GM12891 (cell line): ENCODE measurements at regions not wholly inside any gene's neighbourhood (a gene's known extent, or its start where the extent isn't known, plus 50 kb on each side); places are given as distances from the start of the nearest gene placed in this dataset.
A peak's percentile ranks its signal among the peaks of the same experiment; 100 is the strongest.

Experiments
- DNase-seq: peaks from one replicate; pipeline ENCODE4 v3.0.0; 2011; ENCODE audit warnings: low spot score; ENCODE audit not compliant: insufficient read length
- FAIRE-seq: peaks from 2 replicates; lab custom pipeline; 2011; peaks lifted over from hg19 to GRCh38; lab: Jason Lieb, UNC
- PAX5 ChIP-seq: IDR thresholded peaks from 2 replicates; pipeline ENCODE4 v1.6.1; 2011; ENCODE audit warnings: low read length, moderate library complexity, mild to moderate bottlenecking; ENCODE audit not compliant: insufficient read depth, severe bottlenecking
- POLR2A ChIP-seq: IDR thresholded peaks from 2 replicates; pipeline ENCODE4 v1.6.1; 2011; ENCODE audit warnings: low read depth, low read length, control low read depth
- POLR2AphosphoS5 ChIP-seq: IDR thresholded peaks from 2 replicates; pipeline ENCODE4 v1.6.1; 2011; ENCODE audit warnings: low read depth, low read length, control low read depth
- POU2F2 ChIP-seq: IDR thresholded peaks from 2 replicates; pipeline ENCODE4 v1.6.1; 2011; ENCODE audit warnings: low read depth, mild to moderate bottlenecking, control low read depth, low read length, moderate library complexity
- SPI1 ChIP-seq: IDR thresholded peaks from 2 replicates; pipeline ENCODE4 v1.6.1; 2011; ENCODE audit warnings: low read depth, low read length, control low read depth
- TAF1 ChIP-seq: IDR thresholded peaks from 2 replicates; pipeline ENCODE4 v1.6.1; 2011; ENCODE audit warnings: low read depth, low read length, control low read depth

DNA sequence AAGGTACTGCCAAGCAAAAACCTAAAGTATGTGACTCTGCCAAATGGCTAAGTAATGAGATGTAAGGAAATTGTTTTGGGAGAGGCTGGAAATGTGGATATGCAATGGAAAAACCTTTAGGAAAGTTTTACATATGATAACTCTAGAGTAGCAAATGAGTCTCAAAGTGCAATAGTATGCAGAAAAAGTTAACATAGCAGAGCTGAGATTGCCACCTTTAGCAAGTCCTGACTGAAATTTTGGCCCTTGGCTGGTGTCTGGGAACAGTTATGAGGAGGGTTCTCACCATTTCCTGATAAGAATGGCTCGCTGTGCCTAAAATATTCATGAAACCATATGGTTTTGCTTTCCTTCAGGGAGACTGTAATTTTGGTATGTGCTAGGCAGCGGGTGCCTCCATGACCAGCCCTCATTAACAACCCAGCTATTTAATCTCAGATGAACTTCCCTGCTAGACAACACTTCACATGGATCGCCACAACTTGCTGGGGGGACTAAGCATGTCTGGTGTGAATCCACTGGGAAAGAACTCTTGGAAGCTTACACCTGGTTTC lies 72.3 kb upstream of the ERBB4 start:
- no peak for TF ChIP-seq POLR2AphosphoS5
- no peak for DNase-seq
- no peak for FAIRE-seq

DNA sequence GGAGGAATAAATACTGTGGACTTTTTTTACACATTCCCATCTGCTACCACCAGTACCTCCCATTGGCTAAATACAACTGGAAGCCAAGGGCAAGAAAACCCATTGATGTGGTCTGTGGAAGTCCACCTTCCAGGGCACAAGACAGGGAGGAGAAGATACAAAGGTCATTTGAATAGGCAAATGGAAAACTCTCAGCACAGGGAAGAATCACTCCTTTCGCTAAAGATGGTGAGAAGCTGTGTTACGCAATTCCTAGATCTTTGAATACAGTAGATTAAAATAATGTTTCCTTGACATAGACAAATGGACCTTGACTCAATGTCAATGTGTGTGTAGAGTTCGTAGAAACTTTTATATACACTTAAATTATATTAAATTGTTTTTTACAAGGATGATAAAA lies 70.9 kb upstream of the ERBB4 start:
- TF ChIP-seq SPI1 (no peak), POLR2AphosphoS5 (no peak), TAF1 (no peak), PAX5 (no peak), POLR2A (no peak), POU2F2 (no peak)
- no peak for FAIRE-seq
- no peak for DNase-seq

DNA sequence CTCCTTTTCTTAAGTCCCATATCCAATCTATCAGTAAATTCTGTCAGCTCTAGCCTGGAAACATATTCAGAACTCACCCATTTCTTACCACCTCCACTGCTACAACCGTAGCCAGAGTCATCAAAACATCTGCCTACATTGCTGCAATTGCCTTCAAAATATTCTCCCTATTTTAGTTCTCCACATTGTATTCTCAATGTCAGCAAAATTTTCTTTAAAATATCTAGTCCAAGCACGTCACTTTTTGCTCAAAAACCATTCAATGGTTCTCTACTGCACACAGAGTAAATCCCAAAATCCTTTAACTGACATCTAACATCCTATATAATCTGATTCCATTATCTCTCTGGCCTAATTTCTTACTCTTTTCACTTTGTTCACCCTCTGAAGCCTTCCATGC lies 68.5 kb upstream of the ERBB4 start:
- FAIRE-seq = no peak
- TF ChIP-seq POLR2A = no peak
- TF ChIP-seq PAX5 = no peak
- no peak for TF ChIP-seq SPI1
- no peak for TF ChIP-seq POLR2AphosphoS5
- TF ChIP-seq TAF1 = no peak
- TF ChIP-seq POU2F2 = no peak
- DNase-seq = no peak

DNA sequence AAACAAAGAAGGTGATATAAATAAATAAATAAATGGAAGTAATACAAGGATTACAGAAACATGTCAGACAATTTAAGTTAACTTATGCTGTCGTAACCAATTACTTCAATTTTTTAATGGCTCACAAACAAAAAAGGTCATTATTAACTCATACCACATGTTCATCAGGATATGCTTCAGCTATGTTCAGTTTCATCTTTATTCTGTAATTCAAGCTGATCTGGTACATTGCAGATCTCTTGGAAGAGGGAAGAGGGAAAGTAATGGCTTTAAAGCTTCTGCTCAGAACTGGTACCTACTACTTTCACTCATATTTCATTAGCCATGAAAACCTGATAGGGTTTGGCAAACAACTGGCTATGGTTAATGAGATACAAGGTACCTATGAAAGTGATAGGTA lies 67.6 kb upstream of the ERBB4 start:
- TF ChIP-seq TAF1 = no peak
- TF ChIP-seq POU2F2 = no peak
- no peak for TF ChIP-seq POLR2A
- no peak for TF ChIP-seq SPI1
- TF ChIP-seq PAX5 = no peak
- no peak for TF ChIP-seq POLR2AphosphoS5
- DNase-seq (no peak), FAIRE-seq (no peak)

DNA sequence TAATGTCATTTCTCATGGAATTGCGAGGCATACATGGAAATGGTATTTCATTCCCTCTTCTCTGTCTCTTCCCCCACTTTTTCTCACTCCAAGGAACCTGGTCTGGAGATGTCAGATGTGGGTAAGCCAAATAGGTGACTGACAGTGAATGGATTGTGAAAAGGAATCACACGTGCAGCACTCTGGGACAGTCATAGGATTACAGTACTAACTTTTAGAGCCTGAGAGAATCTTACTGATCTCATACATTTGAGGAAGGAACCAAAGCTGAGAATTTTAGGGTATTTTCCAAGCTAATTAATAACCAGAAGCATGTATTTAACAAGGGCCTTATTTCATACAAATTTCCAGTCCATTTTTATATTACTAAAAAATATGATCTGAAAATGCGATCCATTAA lies 58.1 kb upstream of the ERBB4 start:
- no peak for DNase-seq
- no peak for FAIRE-seq
- TF ChIP-seq PAX5 (no peak), SPI1 (no peak), POU2F2 (no peak), TAF1 (no peak), POLR2AphosphoS5 (no peak), POLR2A (no peak)

DNA sequence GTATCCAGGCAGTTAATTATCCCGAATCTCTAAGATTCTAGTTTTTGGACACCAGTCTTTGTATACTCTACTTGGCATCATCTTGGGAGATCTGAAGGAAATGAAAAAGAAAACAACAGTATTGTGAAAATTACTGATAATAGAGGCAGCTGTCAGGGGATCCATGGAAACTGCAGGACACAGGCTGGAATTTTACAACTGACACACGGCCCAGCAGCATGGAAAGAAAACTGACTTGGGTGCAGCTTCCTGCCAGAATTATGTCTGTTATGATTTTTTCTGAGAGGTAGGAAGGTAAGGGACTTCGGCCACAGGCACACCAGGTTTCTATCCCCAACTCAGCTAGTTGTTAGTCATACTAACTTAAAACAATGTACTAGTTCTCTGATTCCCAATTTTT lies 57.7 kb upstream of the ERBB4 start:
- FAIRE-seq (no peak), DNase-seq (no peak)
- TF ChIP-seq POLR2A (no peak), POLR2AphosphoS5 (no peak), TAF1 (no peak)

DNA sequence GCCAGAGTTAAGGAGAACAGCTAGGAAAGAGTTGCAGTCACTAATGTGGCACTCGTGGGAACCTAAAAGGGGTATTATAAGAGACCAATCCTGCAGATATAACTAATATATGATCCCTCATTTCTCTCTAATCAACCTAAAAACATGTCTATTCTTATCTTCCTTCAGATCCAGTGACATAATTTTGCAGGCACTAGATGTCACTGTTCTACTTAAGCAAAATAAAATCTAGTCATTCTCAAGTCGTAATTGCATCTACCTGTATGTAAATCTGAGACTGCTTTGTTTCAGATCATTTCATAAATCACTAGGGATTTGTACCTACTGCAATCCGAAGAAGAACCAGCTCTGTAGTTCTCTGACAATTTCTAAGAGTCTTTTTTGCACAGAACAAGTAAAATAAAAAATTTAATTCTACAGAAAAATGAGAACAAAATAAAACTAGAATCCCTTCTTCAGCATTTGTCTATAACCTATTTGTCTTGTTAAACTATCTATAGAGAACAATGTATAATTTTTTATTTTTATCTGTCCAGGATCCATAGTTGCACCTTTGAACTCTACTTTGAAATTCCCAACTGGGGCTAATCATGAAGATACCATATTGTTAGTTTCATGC lies 56.5 kb upstream of the ERBB4 start:
- DNase-seq (no peak), FAIRE-seq (peak; percentile 51)
- TF ChIP-seq PAX5 (no peak), TAF1 (no peak), POLR2AphosphoS5 (no peak), POU2F2 (no peak), POLR2A (no peak), SPI1 (no peak)

DNA sequence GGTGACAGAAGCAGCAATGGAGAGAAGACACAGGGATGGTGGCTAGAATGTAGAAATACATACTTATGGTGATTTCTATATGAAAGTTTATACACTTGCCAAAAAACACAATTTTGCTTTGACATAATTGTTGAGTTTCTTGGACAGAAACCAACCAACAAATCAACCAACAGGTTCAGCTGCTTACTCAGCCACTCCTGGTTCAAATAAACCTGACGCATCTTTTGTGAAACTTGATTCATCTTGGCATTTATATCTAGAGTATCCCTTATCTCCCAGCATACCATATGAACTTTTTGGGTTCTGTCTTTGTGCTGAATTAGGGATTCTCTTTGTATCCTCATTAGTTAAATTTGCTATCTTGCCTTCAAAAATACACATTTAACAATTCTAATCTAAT lies 54.1 kb upstream of the ERBB4 start:
- DNase-seq = no peak
- FAIRE-seq = no peak
- TF ChIP-seq POLR2AphosphoS5 = no peak
